GM18511 (cell line): ENCODE measurements at regions not wholly inside any gene's neighbourhood (a gene's known extent, or its start where the extent isn't known, plus 50 kb on each side); places are given as distances from the start of the nearest gene placed in this dataset.
"Not testable (repeated sequence)": the region's sequence is repeated elsewhere in the genome, so short reads cannot be mapped to it uniquely, and the experiment has no call there.

Experiments
- ATAC-seq: cut with Tn5 transposase; IDR thresholded peaks from one replicate; pipeline ENCODE4 v1.9.1; 2021; ENCODE audit warnings: mild to moderate bottlenecking, moderate library complexity; ENCODE audit not compliant: unreplicated experiment

DNA sequence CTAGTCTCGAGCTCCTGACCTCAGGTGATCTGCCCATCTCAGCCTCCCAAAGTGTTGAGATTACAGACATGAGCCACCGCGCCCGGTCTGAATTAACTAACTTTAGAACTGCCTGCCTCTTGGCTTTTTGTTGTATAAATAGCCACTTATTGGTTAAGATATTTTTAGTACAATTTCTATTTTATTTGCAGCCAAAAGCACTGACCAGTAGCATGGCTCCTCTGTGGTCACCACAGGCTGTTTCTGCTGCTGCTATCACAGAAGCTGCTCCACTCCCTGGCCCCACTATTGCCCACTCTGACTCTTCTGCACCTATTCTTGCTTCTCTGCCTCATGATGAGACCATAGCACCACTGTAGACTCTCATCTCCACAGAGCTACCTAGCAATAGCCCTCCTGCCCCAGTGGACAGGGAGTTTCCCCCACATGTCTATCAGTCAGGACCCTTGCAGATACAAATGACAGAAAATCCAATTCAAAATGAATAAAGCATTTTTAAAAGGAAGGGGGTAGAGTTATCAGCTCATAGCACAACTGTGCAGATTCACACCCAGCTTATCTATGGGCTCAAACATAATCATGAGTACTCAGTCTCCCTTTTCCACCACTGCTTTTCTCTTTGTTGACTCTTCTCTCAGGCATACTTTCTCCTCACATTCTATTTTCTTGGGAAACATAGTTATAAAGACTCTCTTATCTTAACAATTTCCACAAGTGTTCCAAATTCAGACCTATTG, 151.8 kb upstream of the EPB41L4A start:
- no peak for ATAC-seq

DNA sequence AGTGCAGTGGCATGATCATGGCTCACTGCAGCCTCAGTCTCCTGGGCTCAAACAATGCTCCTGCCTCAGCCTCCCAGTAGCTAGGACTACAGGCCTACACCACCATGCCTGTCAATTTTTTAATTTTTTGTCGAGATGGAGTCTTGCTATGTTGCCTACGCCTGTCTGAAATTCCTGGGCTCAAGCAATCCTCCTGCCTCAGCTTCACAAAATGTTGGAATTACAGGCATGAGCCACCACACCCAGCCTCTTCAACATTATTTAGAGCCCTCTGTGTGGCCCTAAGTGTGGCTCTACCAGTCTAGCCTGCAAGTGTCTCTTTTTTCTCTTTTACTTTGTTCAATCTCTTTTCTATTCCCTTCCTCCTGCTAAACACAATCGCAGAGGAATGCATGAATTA, 154.4 kb upstream of the EPB41L4A start:
- ATAC-seq: no peak

DNA sequence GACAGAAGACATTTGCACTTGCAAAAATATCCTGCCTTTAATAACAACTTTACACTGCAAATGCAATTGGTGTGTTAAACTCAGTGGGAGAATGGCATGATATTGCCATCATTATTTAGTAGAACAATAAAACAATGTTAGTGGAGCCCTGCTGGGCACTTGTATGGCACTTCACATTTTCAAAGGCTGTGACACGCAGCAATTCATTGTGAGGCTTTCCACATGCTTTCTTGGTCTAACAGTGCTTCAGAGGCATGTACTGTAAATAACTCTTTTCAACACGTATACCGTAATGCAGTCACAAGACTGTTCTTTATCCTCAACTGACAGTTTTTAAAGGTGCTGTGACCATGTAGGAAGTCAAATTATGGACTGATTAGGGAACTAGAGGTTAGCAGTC, 155.5 kb upstream of the EPB41L4A start:
- ATAC-seq: no peak

DNA sequence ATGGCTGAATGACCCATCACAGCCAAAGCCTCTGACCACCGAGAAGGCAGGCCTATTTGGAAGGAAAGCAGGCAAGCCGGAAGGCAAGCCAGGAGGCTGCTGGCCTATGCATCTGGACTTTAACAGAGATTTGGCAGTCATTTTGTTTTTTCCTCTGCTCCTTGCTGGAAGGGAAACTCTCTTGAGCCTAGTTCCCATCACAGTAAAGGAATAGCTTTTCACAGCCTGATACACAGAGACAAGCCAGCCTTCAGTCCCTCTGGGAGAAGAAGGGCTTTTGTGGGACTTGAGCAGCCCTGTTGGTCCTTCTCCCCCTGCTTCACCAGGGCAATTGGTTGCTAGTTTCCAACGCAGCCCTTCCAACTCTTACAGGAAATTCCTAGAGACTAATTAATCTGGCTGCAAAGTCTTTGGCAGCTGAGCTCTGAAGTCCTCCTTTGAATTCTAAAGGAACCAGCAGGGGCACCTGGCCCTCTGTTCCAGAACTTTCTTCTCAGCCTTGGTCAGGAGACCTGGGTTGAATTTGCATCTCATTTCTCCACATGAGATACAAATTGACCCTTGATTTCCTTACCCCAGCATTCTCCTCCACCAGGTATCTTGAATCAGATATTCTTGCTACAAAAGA, 157.3 kb upstream of the EPB41L4A start:
- no peak for ATAC-seq

DNA sequence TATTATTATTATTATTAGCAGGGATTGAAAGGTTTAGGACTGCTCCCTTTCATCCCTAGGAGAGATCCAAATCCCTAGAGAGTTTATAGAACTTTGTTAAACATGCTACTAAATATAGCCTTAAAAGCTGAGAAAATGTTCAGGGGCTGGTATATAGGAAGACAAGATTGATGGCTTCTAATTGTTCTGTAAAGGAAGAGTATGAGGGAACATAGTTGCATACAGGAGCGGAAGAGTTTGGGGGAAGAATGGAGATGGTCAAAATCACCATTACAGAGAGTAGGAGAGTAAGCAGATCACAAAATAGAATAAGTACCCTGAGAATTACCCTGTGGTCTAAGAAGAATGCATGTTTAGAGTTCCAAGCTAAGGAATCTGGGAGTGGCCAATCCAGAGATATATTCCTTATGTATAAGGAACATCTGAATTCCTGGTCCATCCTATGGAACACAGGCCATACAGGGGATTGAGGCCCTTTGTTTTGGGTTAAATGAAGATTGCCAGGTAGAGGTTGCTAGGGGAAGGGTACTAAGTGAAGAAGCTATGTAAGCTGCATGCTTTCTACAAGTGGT, 158.0 kb upstream of the APC start:
- no peak for ATAC-seq

DNA sequence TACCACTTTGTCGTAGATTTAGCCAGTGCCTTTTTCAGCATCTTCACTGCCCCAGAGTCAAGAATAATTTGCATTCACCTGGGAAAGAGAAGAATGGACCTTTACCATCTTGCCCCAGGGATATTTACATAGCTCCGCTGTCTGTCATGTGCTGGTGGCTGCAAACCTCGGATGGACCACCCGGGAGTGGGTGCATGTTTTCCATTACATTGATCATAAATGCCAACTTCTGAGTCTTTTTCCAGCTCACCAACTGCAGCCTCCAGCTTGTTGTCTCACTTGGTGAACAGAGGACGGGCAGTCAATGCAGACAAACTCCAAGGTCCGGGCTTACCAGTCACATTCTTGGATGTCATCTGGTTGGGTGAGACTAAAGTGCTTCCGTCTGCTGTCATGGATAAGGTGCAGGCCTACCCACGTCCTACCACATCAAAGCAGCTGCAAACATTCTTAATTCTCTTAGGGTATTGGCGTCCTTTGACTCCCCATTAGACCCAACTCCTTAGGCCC, 155.8 kb upstream of the APC start:
- ATAC-seq: no peak

DNA sequence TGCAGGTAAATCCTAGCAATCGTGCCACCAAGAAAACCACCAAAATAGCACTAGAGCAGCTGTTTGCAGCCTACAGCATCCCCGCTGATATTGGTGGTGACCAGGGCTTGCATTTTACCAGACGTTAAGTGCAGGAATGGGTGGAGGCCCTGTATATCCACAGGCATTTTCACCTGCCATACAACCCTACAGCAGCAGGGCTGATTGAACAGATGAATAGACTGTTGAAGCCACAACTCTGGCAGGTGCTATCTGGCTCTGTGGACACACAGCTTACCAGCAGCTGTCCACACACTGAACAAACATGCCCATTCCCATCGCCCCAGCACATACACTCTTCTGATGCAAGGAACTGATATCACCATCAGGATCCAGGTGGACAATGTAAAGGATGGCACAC, 154.5 kb upstream of the APC start:
- no peak for ATAC-seq

DNA sequence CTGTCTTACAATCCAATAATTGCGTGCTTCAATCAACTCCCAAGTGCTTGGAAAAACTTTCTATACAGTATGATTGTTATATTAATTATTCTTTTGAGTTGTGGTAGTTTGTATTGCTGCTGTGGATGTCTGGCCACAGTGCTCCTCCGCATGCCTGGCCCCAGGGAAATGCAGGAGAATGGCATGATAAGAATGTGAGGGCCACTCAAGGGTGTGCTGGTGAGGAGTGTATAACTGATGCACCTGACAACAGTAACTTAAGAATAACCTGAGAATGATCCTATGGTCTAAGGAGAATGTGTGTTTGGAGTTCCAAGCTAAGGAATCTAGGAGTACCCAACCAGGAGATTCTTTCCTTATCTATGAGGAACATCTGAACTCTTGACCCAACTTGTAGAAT, 152.9 kb upstream of the APC start:
- ATAC-seq: no peak

DNA sequence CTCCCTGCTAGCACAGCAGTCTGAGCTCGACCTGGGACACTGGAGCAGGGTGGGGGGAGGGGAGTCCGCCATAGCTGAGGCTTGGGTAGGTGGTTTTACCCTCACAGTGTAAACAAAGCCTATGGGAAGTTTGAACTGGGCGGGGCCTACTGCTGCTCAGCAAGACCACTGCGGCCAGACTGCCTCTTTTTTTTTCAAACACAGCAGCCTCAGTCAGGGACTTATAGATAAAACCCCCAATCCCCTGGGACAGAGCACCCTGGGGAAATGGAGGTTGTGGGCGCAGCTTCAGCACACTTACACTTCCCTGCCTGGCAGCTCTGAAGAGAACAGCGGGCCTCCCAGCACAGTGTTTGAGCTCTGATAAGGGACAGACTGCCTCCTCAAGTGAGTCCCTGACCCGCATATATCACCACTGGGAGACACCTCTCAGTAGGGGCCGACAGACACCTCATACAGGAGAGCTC, 151.1 kb upstream of the APC start:
- no peak for ATAC-seq

DNA sequence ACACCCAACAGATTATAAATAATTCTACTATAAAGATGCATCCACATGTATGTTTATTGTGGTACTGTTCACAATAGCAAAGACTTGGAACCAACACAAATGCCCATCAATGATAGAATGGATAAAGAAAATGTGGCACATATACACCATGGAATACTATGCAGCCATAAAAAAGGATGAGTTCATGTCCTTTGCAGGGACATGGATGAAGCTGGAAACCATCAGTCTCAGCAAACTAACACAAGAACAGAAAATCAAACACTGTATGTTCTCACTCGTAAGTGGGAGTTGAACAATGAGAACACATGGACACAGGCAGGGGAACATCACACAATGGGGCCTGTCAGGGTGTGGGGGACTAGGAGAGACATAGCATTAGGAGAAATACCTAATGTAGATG, 146.8 kb upstream of the APC start:
- ATAC-seq: not testable (repeated sequence)

DNA sequence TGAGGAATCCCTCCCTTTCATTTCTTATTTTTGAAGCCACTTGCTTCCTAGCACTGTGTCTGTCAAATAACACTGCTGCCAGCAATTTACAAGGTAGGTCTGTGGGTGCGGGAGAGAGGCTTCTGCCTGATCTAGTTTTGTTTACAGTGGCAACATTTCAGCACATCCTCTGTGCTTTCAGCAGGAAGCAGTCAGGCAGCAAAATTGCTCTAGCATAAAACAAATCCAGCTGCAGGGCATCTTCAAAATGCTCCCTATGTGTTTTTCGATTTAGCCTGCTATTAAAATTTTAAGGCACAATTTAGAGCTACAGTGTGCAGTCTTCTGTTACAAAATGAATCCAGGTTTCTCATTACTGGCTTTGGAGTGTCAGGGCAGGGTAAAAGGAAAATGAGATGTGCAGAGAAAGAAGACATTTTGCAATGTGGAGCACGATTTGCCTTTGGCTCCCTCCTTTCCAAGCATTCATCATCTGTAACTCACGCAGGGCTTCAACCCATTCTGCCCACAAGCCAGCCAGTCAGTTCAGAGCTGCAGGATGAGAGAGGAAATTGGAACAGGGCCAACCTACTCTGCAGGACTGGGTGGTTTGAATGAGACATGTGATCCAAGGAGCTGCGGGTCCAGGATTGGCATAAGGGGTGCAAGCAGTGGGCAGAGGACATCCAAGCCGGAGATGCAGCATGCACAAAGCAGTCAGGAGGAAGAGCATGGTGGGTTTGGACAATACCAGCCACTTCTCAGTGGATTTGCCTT, 143.4 kb upstream of the APC start:
- no peak for ATAC-seq

DNA sequence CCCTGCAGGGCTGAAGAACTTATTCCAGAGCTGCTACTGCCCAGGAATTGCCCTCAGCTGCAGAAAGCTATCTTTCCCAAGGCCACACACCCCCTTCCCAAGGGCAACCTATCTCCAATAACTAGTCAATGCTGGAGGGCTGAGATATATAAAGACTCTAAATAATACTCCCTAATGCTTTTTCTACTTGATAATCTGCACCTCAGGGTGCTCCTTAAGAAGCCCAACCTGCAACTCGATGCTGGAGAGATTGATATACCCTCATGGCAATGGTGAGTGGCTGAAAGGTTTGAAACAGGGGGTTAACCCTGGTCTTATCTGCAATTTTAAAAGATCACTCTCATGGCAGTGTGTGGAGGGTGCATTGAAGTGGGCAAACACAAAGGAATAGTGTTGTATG, 142.7 kb upstream of the APC start:
- no peak for ATAC-seq

DNA sequence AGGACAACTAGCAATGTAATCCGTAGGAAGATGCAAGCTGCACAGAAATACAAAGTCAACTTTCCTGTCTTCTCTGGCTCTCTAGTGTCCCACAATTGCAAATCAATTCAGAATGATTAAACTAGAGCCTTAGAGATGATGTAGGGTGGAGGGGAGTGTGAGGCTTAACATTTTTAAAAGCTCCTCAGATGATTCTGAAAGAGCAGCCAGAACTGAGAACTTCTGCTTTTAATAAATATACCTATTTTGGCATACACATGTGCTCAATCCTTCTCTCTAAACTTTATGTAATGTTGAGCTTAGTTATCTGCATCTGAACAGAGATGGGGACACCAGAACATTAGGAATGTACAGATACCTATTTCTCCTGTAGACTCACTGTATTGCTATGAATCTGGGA, 139.9 kb upstream of the APC start:
- ATAC-seq: no peak

DNA sequence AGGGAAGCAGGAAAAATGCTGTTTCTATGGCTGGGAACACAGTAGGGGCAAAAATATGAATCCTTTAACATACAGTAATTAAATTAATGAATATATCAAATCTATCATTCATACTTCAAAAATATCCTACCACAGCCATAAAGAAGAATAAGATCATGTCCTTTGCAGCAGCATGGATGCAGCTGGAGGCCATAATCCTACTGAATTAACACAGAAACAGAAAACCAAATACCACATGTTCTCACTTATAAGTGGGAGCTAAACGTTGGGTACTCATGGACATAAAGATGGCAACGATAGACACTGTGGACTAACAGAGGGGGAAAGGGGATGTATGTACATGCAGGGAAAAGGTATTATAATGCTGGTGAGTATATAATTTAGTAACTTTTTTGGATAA, 137.2 kb upstream of the APC start:
- not testable (repeated sequence) for ATAC-seq

DNA sequence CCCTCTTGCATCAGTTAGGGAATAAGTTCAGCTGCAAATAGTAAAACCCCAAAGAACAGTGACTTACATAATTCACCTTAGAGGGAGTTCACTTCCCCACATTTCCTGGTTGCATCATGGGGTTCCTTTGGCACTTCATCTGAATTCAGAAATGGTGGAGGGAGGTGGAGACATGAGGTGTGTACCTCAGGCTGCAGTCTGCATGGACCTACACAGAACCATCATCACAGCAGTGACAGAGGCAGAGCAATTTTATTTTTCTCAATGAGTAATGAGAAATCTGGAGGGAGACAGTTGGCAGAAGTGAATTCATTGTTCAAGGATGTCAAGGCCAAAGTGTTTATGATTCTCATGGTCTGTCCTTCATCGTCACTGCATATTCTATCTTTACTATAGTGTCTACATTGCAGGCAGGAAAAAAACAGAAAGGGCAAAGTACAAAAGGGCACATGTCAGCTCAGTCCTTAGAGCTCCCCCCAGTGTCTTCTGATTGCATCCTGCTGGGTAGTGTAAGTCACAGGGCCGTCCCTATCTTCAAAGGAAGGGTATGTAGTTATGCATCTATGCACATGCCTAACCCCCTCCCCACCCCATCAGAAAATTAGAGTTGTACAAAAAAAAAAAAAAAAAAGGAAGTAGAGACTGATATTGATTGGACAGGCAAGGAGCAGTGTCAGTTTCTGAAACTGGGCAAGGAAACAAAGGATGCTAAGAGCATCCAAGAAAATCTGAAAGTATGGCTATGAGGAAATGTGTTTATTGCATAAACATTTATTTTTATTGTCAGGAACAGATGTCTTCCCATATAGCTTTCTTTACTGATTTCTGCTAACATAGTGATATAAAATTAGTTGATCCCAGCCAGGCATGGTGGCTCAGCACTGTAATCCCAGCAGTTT, 132.7 kb upstream of the APC start:
- ATAC-seq: peak; percentile 95

DNA sequence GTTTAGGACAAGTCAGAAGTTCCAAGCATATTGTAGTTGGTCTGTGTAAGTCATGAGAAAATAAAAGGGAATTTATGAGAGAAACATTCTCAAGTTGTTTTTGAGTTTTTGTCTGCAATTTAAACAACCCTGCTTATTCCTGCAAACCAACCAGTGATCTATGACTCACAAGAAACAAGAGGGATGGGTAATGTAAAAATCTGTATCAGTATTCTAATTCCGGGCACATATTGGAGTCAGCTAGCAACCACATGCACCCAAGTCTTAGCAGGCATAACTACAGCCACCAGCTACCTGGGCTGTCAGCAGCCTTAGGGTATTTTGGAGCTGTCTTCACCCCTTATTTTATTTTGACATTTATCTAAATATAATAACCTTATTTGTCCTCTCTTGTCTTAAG, 128.7 kb upstream of the APC start:
- ATAC-seq: no peak

DNA sequence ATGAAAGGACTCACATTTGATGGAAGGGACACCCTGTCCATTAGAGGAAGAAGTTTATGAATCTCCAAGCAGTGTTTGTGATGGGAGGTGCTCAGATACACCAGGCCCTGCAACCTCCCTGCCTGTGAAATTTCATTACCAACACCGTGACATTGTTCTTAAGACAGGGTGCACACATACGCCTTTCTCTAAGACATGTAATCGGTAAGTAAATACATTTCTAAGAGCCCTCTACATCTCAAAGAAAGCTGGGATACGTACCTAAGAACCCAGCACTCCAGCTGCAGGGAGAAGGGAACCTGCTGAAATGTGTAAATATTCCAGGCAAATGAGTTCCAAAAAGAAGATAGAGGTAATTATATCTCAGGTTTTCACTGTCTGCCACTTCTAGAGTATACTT, 125.0 kb upstream of the APC start:
- no peak for ATAC-seq

DNA sequence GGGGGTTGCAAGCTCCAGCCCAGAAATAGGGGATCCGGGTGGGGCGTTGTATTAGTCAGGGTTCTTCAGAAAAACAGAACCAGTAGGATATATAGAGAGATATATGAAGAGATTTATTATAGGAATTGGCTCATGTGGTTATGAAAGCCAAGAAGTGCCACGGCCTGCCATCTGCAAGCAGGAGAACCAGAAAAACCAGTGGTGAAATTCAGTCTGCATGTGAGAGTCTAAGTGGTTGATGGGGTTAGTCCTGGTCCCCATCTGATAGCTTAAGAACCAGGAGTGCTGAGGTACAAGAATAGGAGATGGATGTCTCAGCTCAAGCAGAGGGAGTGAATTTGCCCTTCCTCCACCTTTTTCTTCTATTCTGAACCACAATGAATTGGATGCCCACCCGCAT, 123.4 kb upstream of the APC start:
- no peak for ATAC-seq

DNA sequence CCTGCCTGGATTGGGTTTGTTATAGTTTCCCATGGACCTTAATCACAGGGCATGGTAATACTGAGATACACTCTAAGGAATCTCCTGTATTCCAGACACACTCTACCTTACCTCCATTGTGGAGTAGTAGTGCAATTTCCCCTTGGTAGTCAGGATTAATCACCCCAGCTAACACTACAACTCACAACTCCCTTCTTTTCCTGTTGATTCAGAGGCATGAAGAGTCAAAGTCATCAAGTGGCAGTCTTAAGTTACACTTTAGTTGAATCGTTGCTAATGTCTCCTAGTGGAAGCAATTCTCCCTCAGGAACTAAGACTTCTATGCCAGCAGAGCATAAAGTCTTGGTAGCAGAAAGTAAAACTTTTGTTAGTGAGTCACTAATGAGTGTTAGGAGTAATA, 122.7 kb upstream of the APC start:
- no peak for ATAC-seq

DNA sequence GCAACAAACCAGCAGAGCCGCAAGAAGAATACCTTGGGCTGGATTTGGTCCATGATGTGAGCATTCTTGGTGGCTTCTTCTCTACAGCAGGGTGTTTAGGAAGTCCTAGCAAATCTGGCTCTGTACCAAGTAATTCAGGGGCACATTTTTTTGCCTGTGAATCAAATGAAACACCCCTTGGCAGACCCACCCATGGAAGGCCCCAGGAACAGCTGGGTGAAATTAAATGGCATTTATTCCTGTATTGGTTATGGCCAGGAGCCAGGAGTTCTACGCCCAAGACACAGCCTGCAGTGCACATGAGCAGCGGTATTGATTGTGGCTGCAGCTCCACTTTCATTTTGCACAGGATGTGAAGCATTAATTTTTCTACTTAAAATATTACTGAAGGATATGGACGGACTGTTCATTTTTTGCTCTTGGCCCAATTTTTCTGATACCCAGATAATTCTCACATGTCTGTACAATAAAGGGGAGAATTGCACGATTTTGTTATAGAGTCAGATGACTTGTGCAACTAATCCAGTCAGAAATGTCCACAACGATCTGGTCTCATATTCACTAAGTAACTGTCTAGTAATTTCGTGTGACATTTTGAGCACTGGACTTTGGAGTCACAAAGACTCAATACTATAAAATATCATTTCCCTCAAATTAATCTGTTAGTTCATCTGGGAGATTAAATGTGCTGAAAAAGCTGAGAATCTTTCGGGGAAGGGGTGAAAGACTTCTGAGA, 120.7 kb upstream of the APC start:
- ATAC-seq: no peak
